ENCODE measurements at regions not wholly inside any gene's neighbourhood (a gene's known extent, or its start where the extent isn't known, plus 50 kb on each side); places are given as distances from the start of the nearest gene placed in this dataset.

GRCh38 chr7:156560696-156561095 lies 79.9 kb upstream of the RNF32 start:
- Histone ChIP-seq H3K4me2 (replicated peaks; ENCODE audit: low read depth, low read length, poor library complexity, severe bottlenecking) (no peak overlapping the region), H3K27me3 (replicated peaks in 1 of 4; ENCODE audit: control extremely low read depth in 1 of 4, control insufficient read depth in 3 of 4, insufficient read depth in 4 of 4, low read length in 3 of 4) (no peaks in the 10 kb centered on the region), H3K9ac (ENCODE audit: low read length) (no peak overlapping the region), H3K4me1 (ENCODE audit: control insufficient read depth in 2 of 2, insufficient read depth in 2 of 2, low read length in 2 of 2) (no peaks in the 10 kb centered on the region), H3K4me3 (ENCODE audit: control extremely low read depth in 1 of 5, extremely low read depth in 1 of 5, insufficient read depth in 1 of 5, low read depth in 2 of 5, low read length in 4 of 5) (no peak overlapping the region), H3K27ac (ENCODE audit: low read length in 2 of 2) (no peak overlapping the region), H2AFZ (ENCODE audit: insufficient read depth, low read depth, low read length, poor library complexity, severe bottlenecking) (no peak overlapping the region), H4K20me1 (ENCODE audit: control insufficient read depth, insufficient read depth, low read length, poor library complexity, severe bottlenecking) (no peaks in the 10 kb centered on the region), H3K79me2 (ENCODE audit: control insufficient read depth, insufficient read depth, low read length) (no peaks in the 10 kb centered on the region), H3K36me3 (replicated peaks in 1 of 2; ENCODE audit: control extremely low read depth in 1 of 2, control insufficient read depth in 1 of 2, extremely low read depth in 1 of 2, insufficient read depth in 2 of 2, low read length in 1 of 2) (no peaks in the 10 kb centered on the region), H3K9me3 (ENCODE audit: control extremely low read depth in 1 of 3, control insufficient read depth in 2 of 3, insufficient read depth in 1 of 3, low read length in 2 of 3) (peaks cover 0 to 9% (median 4%) of the 10 kb centered on the region in 3 donors)
- POLR2A ChIA-PET, result no interaction called here
- peaks cover 10% of the 10 kb centered on the region for H3K9me3 Mint-ChIP-seq (ENCODE audit: insufficient read depth)
- H3K27ac Mint-ChIP-seq, result no peak overlapping the region
- peaks cover 20% of the 10 kb centered on the region for H3K27me3 Mint-ChIP-seq
- TF ChIP-seq, protein P1, sequence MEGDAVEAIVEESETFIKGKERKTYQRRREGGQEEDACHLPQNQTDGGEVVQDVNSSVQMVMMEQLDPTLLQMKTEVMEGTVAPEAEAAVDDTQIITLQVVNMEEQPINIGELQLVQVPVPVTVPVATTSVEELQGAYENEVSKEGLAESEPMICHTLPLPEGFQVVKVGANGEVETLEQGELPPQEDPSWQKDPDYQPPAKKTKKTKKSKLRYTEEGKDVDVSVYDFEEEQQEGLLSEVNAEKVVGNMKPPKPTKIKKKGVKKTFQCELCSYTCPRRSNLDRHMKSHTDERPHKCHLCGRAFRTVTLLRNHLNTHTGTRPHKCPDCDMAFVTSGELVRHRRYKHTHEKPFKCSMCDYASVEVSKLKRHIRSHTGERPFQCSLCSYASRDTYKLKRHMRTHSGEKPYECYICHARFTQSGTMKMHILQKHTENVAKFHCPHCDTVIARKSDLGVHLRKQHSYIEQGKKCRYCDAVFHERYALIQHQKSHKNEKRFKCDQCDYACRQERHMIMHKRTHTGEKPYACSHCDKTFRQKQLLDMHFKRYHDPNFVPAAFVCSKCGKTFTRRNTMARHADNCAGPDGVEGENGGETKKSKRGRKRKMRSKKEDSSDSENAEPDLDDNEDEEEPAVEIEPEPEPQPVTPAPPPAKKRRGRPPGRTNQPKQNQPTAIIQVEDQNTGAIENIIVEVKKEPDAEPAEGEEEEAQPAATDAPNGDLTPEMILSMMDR (IDR thresholded peaks at IDR 0.05), result no peak
- TF ChIP-seq EZH2 (IDR thresholded peaks at IDR 0.05; ENCODE audit: borderline replicate concordance, insufficient read depth, low read depth, low read length, poor library complexity, severe bottlenecking), result no peak
- intact Hi-C loops (cut with micrococcal nuclease), result no loop called here
- DNase-seq (no peak), ATAC-seq (ENCODE audit: low read depth) (no peak)
- CTCF ChIA-PET, result no interaction called here
- 40% methylated on average over 1 of the region's 6 CpGs for WGBS (ENCODE audit: insufficient coverage)
- H3K4me3 Mint-ChIP-seq, result no peak overlapping the region
- peaks cover 7% of the 10 kb centered on the region for H3K4me1 Mint-ChIP-seq

- WGBS (ENCODE audit: insufficient coverage), result 78% methylated on average over 9 of the region's 9 CpGs
- no peaks in the 10 kb centered on the region for H3K79me2 ChIP-seq (ENCODE audit: control insufficient read depth, insufficient read depth, low read length)
- no peaks in the 10 kb centered on the region for H3K36me3 ChIP-seq (replicated peaks in 1 of 2; ENCODE audit: control extremely low read depth in 1 of 2, control insufficient read depth in 1 of 2, extremely low read depth in 1 of 2, insufficient read depth in 2 of 2, low read length in 1 of 2)
- ATAC-seq (ENCODE audit: low read depth) (no peak), DNase-seq (no peak)
- no peak overlapping the region for H3K27ac Mint-ChIP-seq
- no peak overlapping the region for H3K4me3 Mint-ChIP-seq
- no peak overlapping the region for H3K4me2 ChIP-seq (replicated peaks; ENCODE audit: low read depth, low read length, poor library complexity, severe bottlenecking)
- ChIA-PET CTCF (no interaction called here), POLR2A (no interaction called here)
- peaks cover 1% of the 10 kb centered on the region for H3K4me1 Mint-ChIP-seq
- H3K4me3 ChIP-seq (ENCODE audit: control extremely low read depth in 1 of 5, extremely low read depth in 1 of 5, insufficient read depth in 1 of 5, low read depth in 2 of 5, low read length in 4 of 5), result no peak overlapping the region
- TF ChIP-seq EZH2 (IDR thresholded peaks at IDR 0.05; ENCODE audit: borderline replicate concordance, insufficient read depth, low read depth, low read length, poor library complexity, severe bottlenecking), result no peak
- TF ChIP-seq, protein P1 (IDR thresholded peaks at IDR 0.05), result no peak
- H3K27me3 Mint-ChIP-seq, result peaks cover 19% of the 10 kb centered on the region
- no peaks in the 10 kb centered on the region for H3K27me3 ChIP-seq (replicated peaks in 1 of 4; ENCODE audit: control extremely low read depth in 1 of 4, control insufficient read depth in 3 of 4, insufficient read depth in 4 of 4, low read length in 3 of 4)
- H3K27ac ChIP-seq (ENCODE audit: low read length in 2 of 2), result no peak overlapping the region
- no peak overlapping the region for H2AFZ ChIP-seq (ENCODE audit: insufficient read depth, low read depth, low read length, poor library complexity, severe bottlenecking)
- peaks cover 0 to 9% (median 4%) of the 10 kb centered on the region in 3 donors for H3K9me3 ChIP-seq (ENCODE audit: control extremely low read depth in 1 of 3, control insufficient read depth in 2 of 3, insufficient read depth in 1 of 3, low read length in 2 of 3)
- H3K9ac ChIP-seq (ENCODE audit: low read length), result no peak overlapping the region
- peaks cover 7% of the 10 kb centered on the region for H3K9me3 Mint-ChIP-seq (ENCODE audit: insufficient read depth)
- intact Hi-C loops (cut with micrococcal nuclease), result no loop called here
- H3K4me1 ChIP-seq (ENCODE audit: control insufficient read depth in 2 of 2, insufficient read depth in 2 of 2, low read length in 2 of 2), result no peaks in the 10 kb centered on the region
- H4K20me1 ChIP-seq (ENCODE audit: control insufficient read depth, insufficient read depth, low read length, poor library complexity, severe bottlenecking), result no peaks in the 10 kb centered on the region
These were observed 80.5 kb upstream of the RNF32 start for GRCh38 chr7:156560075-156560474.

Measured in B cell (primary cell).